ENCODE measurements at regions not wholly inside any gene's neighbourhood (a gene's known extent, or its start where the extent isn't known, plus 50 kb on each side); places are given as distances from the start of the nearest gene placed in this dataset.

DNA sequence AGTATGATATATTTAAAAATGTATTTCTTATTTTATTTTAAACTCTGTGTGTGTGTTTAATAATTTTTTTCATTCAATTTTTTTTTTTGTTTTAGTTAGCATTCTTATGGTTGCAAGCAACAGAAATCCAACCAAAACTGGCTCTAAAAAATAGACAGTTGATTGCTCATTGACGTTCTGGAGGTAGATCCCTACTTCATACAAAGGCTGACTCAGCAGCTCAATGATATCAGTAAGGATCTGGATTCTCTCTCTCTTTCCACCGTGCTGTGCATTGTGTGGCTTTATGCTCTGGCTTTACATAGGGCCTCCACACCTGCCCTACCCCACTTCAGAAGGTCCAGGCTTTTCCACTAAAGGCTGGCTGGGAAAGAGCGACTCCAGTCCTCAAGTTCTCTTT lies 117.8 kb downstream of the UCHL1 start (continued):
- TF ChIP-seq TEAD4 (IDR thresholded peaks at IDR 0.05; ENCODE audit: low read depth, low read length): no peak
- TF ChIP-seq JUN (IDR thresholded peaks at IDR 0.05; ENCODE audit: low read depth, low read length): no peak
- no peak for TF ChIP-seq SIRT6 (IDR thresholded peaks at IDR 0.05; ENCODE audit: low read length)
- TF ChIP-seq TAF7 (optimal IDR thresholded peaks at IDR 0.05; ENCODE audit: borderline replicate concordance, low read depth, low read length): no peak
- TF ChIP-seq CBX5 (IDR thresholded peaks at IDR 0.05; ENCODE audit: low read depth, low read length): no peak
